IMR-90 (cell line): ENCODE measurements at regions not wholly inside any gene's neighbourhood (a gene's known extent, or its start where the extent isn't known, plus 50 kb on each side); places are given as distances from the start of the nearest gene placed in this dataset.
A peak's percentile ranks its signal among the peaks of the same experiment; 100 is the strongest.

Source experiments
- ATAC-seq: fragments of 200-7000 bp; cut with Tn5 transposase; 2 replicates; pipeline ENCODE4 v1.9.1; 2020; ENCODE audit warnings: low read depth, mild to moderate bottlenecking, moderate library complexity
- BruUV-seq: library from RNA; stranded (reverse); fragments of 400-500 nt; replicated peaks from 2 replicates; lab custom pipeline; 2021; lab: Mats Ljungman, UMichigan
- CTCF ChIA-PET: fragments of 300-600 bp; formaldehyde crosslinking; extraction: SDS; loops from one replicate; lab custom pipeline; 2021; ENCODE audit warnings: antibody characterized with exemption; lab: Yijun Ruan, JAX
- POLR2A ChIA-PET: fragments of 300-600 bp; sonication (Branson Sonifier 250); formaldehyde crosslinking; loops from one replicate; lab custom pipeline; 2022; ENCODE audit warnings: antibody characterized with exemption; ENCODE audit not compliant: unreplicated experiment; lab: Charles Lee
- DNase-seq: peaks from one replicate; pipeline ENCODE4 v3.0.0; 2013
- H2AFZ ChIP-seq: replicated peaks from 2 replicates; pipeline ENCODE3; 2013; ENCODE audit warnings: low read length, mild to moderate bottlenecking; ENCODE audit not compliant: poor library complexity
- H2AK5ac ChIP-seq: 2 replicates; pipeline ENCODE4 v1.6.1; 2013; ENCODE audit warnings: low read depth, low read length, inconsistent platforms
- H2AK9ac ChIP-seq: replicated peaks from 2 replicates; pipeline ENCODE3; 2013; ENCODE audit warnings: mild to moderate bottlenecking, low read depth, low read length, moderate library complexity; ENCODE audit not compliant: poor library complexity
- H2BK120ac ChIP-seq: 2 replicates; pipeline ENCODE4 v1.6.1; 2013; ENCODE audit warnings: low read depth, low read length, inconsistent platforms
- H2BK15ac ChIP-seq: 3 replicates; pipeline ENCODE4 v1.6.1; 2013; ENCODE audit warnings: low read depth, low read length, inconsistent platforms
- H2BK20ac ChIP-seq: 2 replicates; pipeline ENCODE4 v1.6.1; 2013; ENCODE audit warnings: low read depth, mild to moderate bottlenecking, inconsistent platforms, low read length, moderate library complexity
- H2BK5ac ChIP-seq: 2 replicates; pipeline ENCODE4 v1.6.1; 2013; ENCODE audit warnings: mild to moderate bottlenecking, low read depth, low read length, inconsistent platforms; ENCODE audit not compliant: poor library complexity, severe bottlenecking
- H3K14ac ChIP-seq: replicated peaks from 2 replicates; pipeline ENCODE4 v1.6.1; 2013; ENCODE audit warnings: low read depth, low read length, inconsistent platforms
- H3K18ac ChIP-seq: 2 replicates; pipeline ENCODE4 v1.6.1; 2013; ENCODE audit warnings: low read depth, low read length, control low read depth
- H3K23ac ChIP-seq: 2 replicates; pipeline ENCODE4 v1.6.1; 2013; ENCODE audit warnings: low read depth, low read length, inconsistent platforms
- H3K27ac ChIP-seq: 2 replicates; pipeline ENCODE4 v1.5.1; 2013; ENCODE audit warnings: mild to moderate bottlenecking, control low read depth, low read length; ENCODE audit not compliant: insufficient read depth
- H3K27me3 ChIP-seq: 2 replicates; pipeline ENCODE4 v1.6.1; 2013; ENCODE audit warnings: low read length; ENCODE audit not compliant: control insufficient read depth, insufficient read depth
- H3K36me3 ChIP-seq: 2 replicates; pipeline ENCODE4 v1.6.1; 2013; ENCODE audit warnings: low read length, mixed read lengths; ENCODE audit not compliant: control insufficient read depth, insufficient read depth
- H3K4ac ChIP-seq: 2 replicates; pipeline ENCODE4 v1.6.1; 2013; ENCODE audit warnings: low read depth, low read length, inconsistent platforms
- H3K4me1 ChIP-seq: 2 replicates; pipeline ENCODE4 v1.6.1; 2013; ENCODE audit warnings: low read length, mixed read lengths; ENCODE audit not compliant: control insufficient read depth, insufficient read depth
- H3K4me2 ChIP-seq: 2 replicates; pipeline ENCODE4 v1.6.1; 2013; ENCODE audit warnings: low read depth, mild to moderate bottlenecking, control low read depth, low read length, moderate library complexity
- H3K4me3 ChIP-seq: 2 replicates; pipeline ENCODE4 v1.5.1; 2013; ENCODE audit warnings: low read depth, mild to moderate bottlenecking, control low read depth, low read length, moderate library complexity; ENCODE audit not compliant: insufficient read depth
- H3K56ac ChIP-seq: 2 replicates; pipeline ENCODE4 v1.6.1; 2013; ENCODE audit warnings: low read length, inconsistent platforms; ENCODE audit not compliant: insufficient read depth; ENCODE audit errors: extremely low read depth
- H3K79me1 ChIP-seq, 2 experiments: 2 replicates each; pipeline ENCODE4 v1.6.1; 2013; ENCODE audit warnings: low read length in 2 of 2, inconsistent platforms in 1 of 2, low read depth in 1 of 2
- H3K9ac ChIP-seq: 2 replicates; pipeline ENCODE4 v1.6.1; 2013; ENCODE audit warnings: low read depth, low read length, control low read depth
- H3K9me1 ChIP-seq: 2 replicates; pipeline ENCODE4 v1.6.1; 2013; ENCODE audit warnings: low read length, inconsistent platforms; ENCODE audit not compliant: insufficient read depth
- H3K9me3 ChIP-seq: 2 replicates; pipeline ENCODE4 v1.6.1; 2013; ENCODE audit warnings: low read length; ENCODE audit not compliant: control insufficient read depth, insufficient read depth
- H4K20me1 ChIP-seq: 2 replicates; pipeline ENCODE4 v1.6.1; 2013; ENCODE audit warnings: low read length, inconsistent platforms; ENCODE audit not compliant: insufficient read depth
- H4K5ac ChIP-seq: 2 replicates; pipeline ENCODE4 v1.6.1; 2013; ENCODE audit warnings: mild to moderate bottlenecking, low read depth, low read length, control low read depth
- H4K8ac ChIP-seq, 2 experiments: 2 replicates each; pipeline ENCODE4 v1.6.1; 2013; ENCODE audit warnings: low read depth in 2 of 2, low read length in 2 of 2, control low read depth in 1 of 2, inconsistent platforms in 1 of 2
- H4K91ac ChIP-seq: 2 replicates; pipeline ENCODE4 v1.6.1; 2013; ENCODE audit warnings: low read depth, low read length, inconsistent platforms; ENCODE audit not compliant: insufficient read depth
- FOS ChIP-seq: fragments of 150-350 bp; IDR thresholded peaks from 2 replicates; pipeline ENCODE4 v1.6.1; 2016; ENCODE audit warnings: low read depth, low read length
- MXI1 ChIP-seq: IDR thresholded peaks from 2 replicates; pipeline ENCODE4 v1.6.1; 2012; ENCODE audit warnings: low read depth, mild to moderate bottlenecking, low read length, moderate library complexity, borderline replicate concordance
- NFE2L2 ChIP-seq: fragments of 150-350 bp; IDR thresholded peaks from 2 replicates; pipeline ENCODE4 v1.6.1; 2016; ENCODE audit warnings: low read depth, mild to moderate bottlenecking, low read length
- WGBS, 2 experiments: methylation state at CpG; one replicate each; pipeline versions ENCODE4 v1.1.5 to v1.1.7; 2013; ENCODE audit warnings: missing lambda C conversion rate in 2 of 2; ENCODE audit not compliant: insufficient read length in 1 of 2; ENCODE audit errors: extremely low coverage in 2 of 2; 5-methylcytosine and 5-hydroxymethylcytosine counted together
- dilution Hi-C: fragments of 300-500 bp; cut with HindIII; formaldehyde crosslinking; loops from one replicate; pipeline ENCODE4 v1.14.3; 2018; ENCODE audit warnings: low sequenced_read_pairs; ENCODE audit not compliant: unreplicated experiment
- in situ Hi-C: fragments of 300-500 bp; cut with MboI; formaldehyde crosslinking; loops from 3 replicates; pipeline ENCODE4 v1.14.3; 2019; ENCODE audit warnings: low sequenced_read_pairs, inconsistent platforms, mixed read lengths
- intact Hi-C: fragments of 100-400 bp; cut with micrococcal nuclease; formaldehyde crosslinking; loops from 2 replicates; pipeline ENCODE4 v1.10.0; 2022

DNA sequence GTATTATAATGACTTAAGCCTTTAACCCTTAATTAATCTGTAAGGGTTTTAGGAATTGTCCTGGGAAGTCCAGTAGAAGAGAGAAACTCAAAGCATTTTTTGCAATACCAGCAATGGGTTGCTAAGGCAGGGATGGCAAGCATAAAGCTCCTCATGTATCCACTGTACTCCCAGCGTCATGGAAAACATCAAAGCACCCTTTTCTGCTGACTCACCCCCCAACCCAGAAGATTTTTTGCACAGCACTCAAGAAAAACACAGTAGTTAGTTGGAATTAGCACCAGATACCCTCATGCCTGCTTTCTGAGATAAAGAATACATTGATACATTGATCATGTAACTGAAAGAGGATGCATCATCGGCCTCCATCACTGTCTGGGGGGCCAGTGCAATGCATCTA lies 199.1 kb upstream of the CNOT2 start:
- dilution Hi-C loops, result no loop called here
- Histone ChIP-seq H3K79me1 (no peaks in the 10 kb centered on the region), H3K4me3 (no peak overlapping the region), H2AK5ac (no peak overlapping the region), H2AFZ (no peak overlapping the region), H3K18ac (no peak overlapping the region), H3K4me1 (no peaks in the 10 kb centered on the region), H2BK5ac (no peak overlapping the region), H2BK15ac (no peak overlapping the region), H3K36me3 (no peaks in the 10 kb centered on the region), H3K9me1 (no peaks in the 10 kb centered on the region), H2BK120ac (no peak overlapping the region), H4K91ac (no peak overlapping the region), H3K27me3 (no peaks in the 10 kb centered on the region), H3K9me3 (no peaks in the 10 kb centered on the region), H3K27ac (no peak overlapping the region), H3K4ac (no peak overlapping the region), H3K23ac (no peak overlapping the region), H4K20me1 (no peaks in the 10 kb centered on the region), H2BK20ac (no peak overlapping the region), H3K4me2 (no peak overlapping the region), H2AK9ac (no peak overlapping the region), H3K56ac (no peak overlapping the region), H3K9ac (no peak overlapping the region), H3K14ac (no peak overlapping the region), H4K5ac (no peak overlapping the region), H4K8ac (no peak overlapping the region)
- TF ChIP-seq MXI1, result no peak
- TF ChIP-seq FOS, result no peak
- TF ChIP-seq NFE2L2, result peak; percentile 40; the same call in 1 of the 2 replicates
- no CpG with 5 or more reads among the region's 2 CpGs for WGBS, 2 experiments
- ChIA-PET CTCF (no interaction called here), POLR2A (no interaction called here)
- intact Hi-C loops, result no loop called here
- in situ Hi-C loops, result no loop called here
- DNase-seq, result no peak
- no peak for ATAC-seq
- no TSS peak for BruUV-seq
